ENCODE measurements at regions not wholly inside any gene's neighbourhood (a gene's known extent, or its start where the extent isn't known, plus 50 kb on each side); places are given as distances from the start of the nearest gene placed in this dataset.
"Not testable (repeated sequence)": the region's sequence is repeated elsewhere in the genome, so short reads cannot be mapped to it uniquely, and the experiment has no call there.

DNA sequence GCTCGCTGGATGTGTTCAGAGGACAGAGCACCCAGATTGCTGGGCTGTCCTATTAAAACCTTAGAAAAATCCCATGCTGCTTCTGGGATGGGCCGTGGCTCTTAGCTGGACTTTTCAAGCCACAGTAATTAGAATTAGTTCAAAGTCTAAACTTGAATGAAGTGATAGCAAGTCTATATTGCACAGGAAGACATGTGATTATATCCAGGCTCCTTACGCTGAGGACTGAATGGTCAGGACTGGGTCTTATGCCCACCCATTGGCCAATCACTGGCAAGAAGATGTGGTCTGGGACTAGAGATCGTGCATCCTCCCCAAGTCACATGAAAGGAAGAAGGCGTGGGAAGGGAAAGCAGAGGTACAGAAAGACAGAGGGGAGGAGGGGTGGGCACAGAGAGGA is 227.6 kb downstream of the FAM43A start:
- no peak overlapping the region for H3K4me3 ChIP-seq
- H3K9me3 ChIP-seq (ENCODE audit: insufficient read depth, low read depth) = 0 out of 2 replicates have a peak, but pooled peaks cover 2% of the 10 kb centered on the region
- no peaks in the 10 kb centered on the region for H4K20me1 ChIP-seq (ENCODE audit: insufficient read depth)
- no peaks in the 10 kb centered on the region for H3F3A ChIP-seq (ENCODE audit: insufficient read depth, low read depth)
- H3K4me1 ChIP-seq (replicated peaks; ENCODE audit: insufficient read depth) = no peaks in the 10 kb centered on the region
- BruUV-seq (replicated peaks) = no TSS peak
- no peak overlapping the region for H3K27ac ChIP-seq
- peaks cover 4% of the 10 kb centered on the region; the same call in 1 of the 2 replicates for H3K27me3 ChIP-seq (ENCODE audit: insufficient read depth, low read depth)
- H3K79me2 ChIP-seq (ENCODE audit: low read depth) = no peaks in the 10 kb centered on the region
- POLR2A ChIA-PET (ENCODE audit: unreplicated experiment) = no interaction called here
- DNase-seq = no peak
- TF ChIP-seq, protein P1, sequence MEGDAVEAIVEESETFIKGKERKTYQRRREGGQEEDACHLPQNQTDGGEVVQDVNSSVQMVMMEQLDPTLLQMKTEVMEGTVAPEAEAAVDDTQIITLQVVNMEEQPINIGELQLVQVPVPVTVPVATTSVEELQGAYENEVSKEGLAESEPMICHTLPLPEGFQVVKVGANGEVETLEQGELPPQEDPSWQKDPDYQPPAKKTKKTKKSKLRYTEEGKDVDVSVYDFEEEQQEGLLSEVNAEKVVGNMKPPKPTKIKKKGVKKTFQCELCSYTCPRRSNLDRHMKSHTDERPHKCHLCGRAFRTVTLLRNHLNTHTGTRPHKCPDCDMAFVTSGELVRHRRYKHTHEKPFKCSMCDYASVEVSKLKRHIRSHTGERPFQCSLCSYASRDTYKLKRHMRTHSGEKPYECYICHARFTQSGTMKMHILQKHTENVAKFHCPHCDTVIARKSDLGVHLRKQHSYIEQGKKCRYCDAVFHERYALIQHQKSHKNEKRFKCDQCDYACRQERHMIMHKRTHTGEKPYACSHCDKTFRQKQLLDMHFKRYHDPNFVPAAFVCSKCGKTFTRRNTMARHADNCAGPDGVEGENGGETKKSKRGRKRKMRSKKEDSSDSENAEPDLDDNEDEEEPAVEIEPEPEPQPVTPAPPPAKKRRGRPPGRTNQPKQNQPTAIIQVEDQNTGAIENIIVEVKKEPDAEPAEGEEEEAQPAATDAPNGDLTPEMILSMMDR (conservative IDR thresholded peaks at IDR 0.05) = no peak
- no peak for TF ChIP-seq EZH2 (IDR thresholded peaks at IDR 0.05; ENCODE audit: low read depth)
- no peak overlapping the region for H3K4me2 ChIP-seq
- intact Hi-C loops (cut with micrococcal nuclease; ENCODE audit: unreplicated experiment) = no loop called here
- H3K9me2 ChIP-seq (ENCODE audit: insufficient read depth) = no peaks in the 10 kb centered on the region
- no peak overlapping the region for H2AFZ ChIP-seq
- no peaks in the 10 kb centered on the region for H3K36me3 ChIP-seq (ENCODE audit: low read depth)
- CTCF ChIA-PET = no interaction called here

- H3K4me3 ChIP-seq; BruUV-seq (replicated peaks); H3F3A ChIP-seq (ENCODE audit: insufficient read depth, low read depth); H3K4me2 ChIP-seq; H3K79me2 ChIP-seq (ENCODE audit: low read depth); H3K36me3 ChIP-seq (ENCODE audit: low read depth); CTCF ChIA-PET; H3K27me3 ChIP-seq (ENCODE audit: insufficient read depth, low read depth); POLR2A ChIA-PET (ENCODE audit: unreplicated experiment); H3K9me3 ChIP-seq (ENCODE audit: insufficient read depth, low read depth); intact Hi-C loops (cut with micrococcal nuclease; ENCODE audit: unreplicated experiment); H3K27ac ChIP-seq; DNase-seq; H4K20me1 ChIP-seq (ENCODE audit: insufficient read depth); H2AFZ ChIP-seq; H3K9me2 ChIP-seq (ENCODE audit: insufficient read depth): not testable (repeated sequence)
- H3K4me1 ChIP-seq (replicated peaks; ENCODE audit: insufficient read depth) = peaks cover 21% of the 10 kb centered on the region
Measured at GRCh38 chr3:194924889-194925288, 239.2 kb downstream of the FAM43A start.

DNA sequence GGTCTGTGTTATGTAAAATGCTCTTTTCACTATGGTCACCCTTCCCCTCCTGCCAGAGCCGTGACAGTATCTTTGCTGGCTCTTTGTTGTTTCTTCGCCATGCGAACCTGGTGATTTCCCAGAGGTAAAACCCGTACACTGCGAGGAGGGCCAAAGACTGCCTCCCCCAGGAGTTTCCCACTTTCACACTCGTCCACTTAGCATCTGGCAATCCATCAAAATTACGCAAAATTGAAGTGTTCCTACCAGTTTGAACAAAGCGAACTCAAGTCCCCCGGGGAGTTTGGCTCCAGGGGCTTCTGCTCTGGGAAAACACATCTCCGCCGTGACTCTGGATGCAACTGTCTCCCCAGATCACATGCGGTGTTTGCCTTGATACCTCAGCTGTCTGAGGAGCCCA is 239.9 kb downstream of the FAM43A start:
- Histone ChIP-seq H3K36me3 (ENCODE audit: low read depth) (no peaks in the 10 kb centered on the region), H3K4me1 (replicated peaks; ENCODE audit: insufficient read depth) (peaks cover 29% of the 10 kb centered on the region), H3F3A (ENCODE audit: insufficient read depth, low read depth) (peaks cover 13% of the 10 kb centered on the region), H3K9me3 (ENCODE audit: insufficient read depth, low read depth) (no peaks in the 10 kb centered on the region), H3K9me2 (ENCODE audit: insufficient read depth) (0 out of 2 replicates have a peak, but pooled peaks cover 3% of the 10 kb centered on the region), H3K27ac (no peak overlapping the region), H2AFZ (no peak overlapping the region), H3K27me3 (ENCODE audit: insufficient read depth, low read depth) (no peaks in the 10 kb centered on the region), H3K79me2 (ENCODE audit: low read depth) (no peaks in the 10 kb centered on the region), H3K4me2 (no peak overlapping the region), H4K20me1 (ENCODE audit: insufficient read depth) (no peaks in the 10 kb centered on the region), H3K4me3 (no peak overlapping the region)
- TF ChIP-seq, protein P1 (conservative IDR thresholded peaks at IDR 0.05) = no peak
- no peak for TF ChIP-seq EZH2 (IDR thresholded peaks at IDR 0.05; ENCODE audit: low read depth)
- ChIA-PET POLR2A (ENCODE audit: unreplicated experiment) (no interaction called here), CTCF (no interaction called here)
- no TSS peak for BruUV-seq (replicated peaks)
- intact Hi-C loops (cut with micrococcal nuclease; ENCODE audit: unreplicated experiment) = no loop called here
- no peak for DNase-seq

DNA sequence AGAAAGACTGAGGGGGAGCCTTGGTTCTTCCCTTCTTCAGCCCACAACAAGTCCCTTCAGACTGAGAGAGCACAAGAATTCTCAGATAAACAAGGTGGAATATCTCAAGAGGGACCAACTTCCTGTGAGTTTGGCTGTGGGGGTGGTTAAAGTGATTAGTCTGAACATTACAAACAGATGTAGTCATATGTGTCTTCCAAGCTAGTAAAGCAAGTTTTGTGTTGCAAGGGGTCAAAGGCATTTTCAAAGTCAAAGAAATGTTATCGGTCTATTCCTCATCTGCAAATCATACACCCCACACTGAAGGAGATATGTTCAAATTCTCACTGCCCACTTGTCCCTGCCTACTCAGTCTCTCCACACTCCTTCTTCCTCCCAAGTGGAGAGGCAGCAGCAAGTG is 242.5 kb downstream of the FAM43A start:
- Histone ChIP-seq H3K4me2 (0 out of 2 replicates have a peak overlapping the region, but pooled peaks have one; percentile 6), H3K79me2 (ENCODE audit: low read depth) (no peaks in the 10 kb centered on the region), H4K20me1 (ENCODE audit: insufficient read depth) (no peaks in the 10 kb centered on the region), H3F3A (ENCODE audit: insufficient read depth, low read depth) (peaks cover 18% of the 10 kb centered on the region), H3K9me3 (ENCODE audit: insufficient read depth, low read depth) (peaks cover 7% of the 10 kb centered on the region; the same call in 1 of the 2 replicates), H2AFZ (peak overlapping the region; percentile 63; the same call in 1 of the 2 replicates), H3K9me2 (ENCODE audit: insufficient read depth) (0 out of 2 replicates have a peak, but pooled peaks cover 3% of the 10 kb centered on the region), H3K4me3 (no peak overlapping the region), H3K36me3 (ENCODE audit: low read depth) (no peaks in the 10 kb centered on the region), H3K27me3 (ENCODE audit: insufficient read depth, low read depth) (no peaks in the 10 kb centered on the region), H3K4me1 (replicated peaks; ENCODE audit: insufficient read depth) (peaks cover 30% of the 10 kb centered on the region), H3K27ac (no peak overlapping the region)
- ChIA-PET CTCF (no interaction called here), POLR2A (ENCODE audit: unreplicated experiment) (no interaction called here)
- DNase-seq = peak in 1 of 2 experiments; percentile 60
- intact Hi-C loops (cut with micrococcal nuclease; ENCODE audit: unreplicated experiment) = no loop called here
- no peak for TF ChIP-seq EZH2 (IDR thresholded peaks at IDR 0.05; ENCODE audit: low read depth)
- TF ChIP-seq, protein P1 (conservative IDR thresholded peaks at IDR 0.05) = no peak
- BruUV-seq (replicated peaks) = no TSS peak
